AML-193 (cell line): ENCODE measurements at regions not wholly inside any gene's neighbourhood (a gene's known extent, or its start where the extent isn't known, plus 50 kb on each side); places are given as distances from the start of the nearest gene placed in this dataset.
A peak's percentile ranks its signal among the peaks of the same experiment; 100 is the strongest.
"Not testable (repeated sequence)": the region's sequence is repeated elsewhere in the genome, so short reads cannot be mapped to it uniquely, and the experiment has no call there.

Experiments
- DNase-seq, 2 experiments: peaks; one replicate each; lab custom pipeline; 2025; lab: John Stamatoyannopoulos, UW

- DNase-seq: no peak
Measured at GRCh38 chr1:197850918-197851317, 51.5 kb upstream of the C1orf53 start.

DNA sequence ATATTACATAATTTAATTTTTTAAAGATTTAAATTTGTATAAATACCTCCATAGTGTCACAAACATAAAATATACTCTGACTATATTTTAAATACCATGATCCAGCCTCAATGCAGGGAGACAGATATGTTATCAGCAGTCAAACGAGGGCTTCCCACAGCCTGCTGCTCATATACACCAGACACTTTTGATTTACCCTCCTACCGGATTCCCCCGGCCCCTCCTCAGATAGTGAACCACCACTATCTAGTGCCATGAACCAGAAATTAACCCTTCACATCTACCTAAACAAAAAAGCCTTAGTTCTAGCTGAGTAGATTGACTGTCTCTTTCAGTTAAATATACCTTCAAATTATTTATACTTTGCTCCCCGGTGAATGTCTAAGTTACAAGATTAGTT, 52.4 kb upstream of the C1orf53 start:
- DNase-seq: no peak

DNA sequence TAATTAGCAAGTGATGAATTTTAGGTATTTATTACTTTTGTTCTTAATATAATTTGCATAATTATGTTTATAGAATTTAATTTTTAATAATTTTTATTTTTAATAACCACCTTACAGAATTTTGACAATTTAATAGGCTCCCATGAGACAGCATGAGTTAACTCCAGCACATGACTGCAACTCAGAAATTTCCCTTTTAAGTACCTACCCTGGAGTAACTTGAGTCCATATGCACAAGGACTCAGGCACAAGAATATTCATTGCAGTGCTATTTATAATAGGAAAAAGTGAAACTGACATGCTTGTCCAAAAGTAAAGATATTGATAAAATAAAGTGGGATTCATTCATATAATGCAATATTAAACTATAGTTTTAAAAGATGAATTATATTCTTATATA, 54.1 kb upstream of the C1orf53 start:
- no peak for DNase-seq

- no peak for DNase-seq
Measured at GRCh38 chr1:197845886-197846285, 56.5 kb upstream of the C1orf53 start.

- DNase-seq: no peak
Measured at GRCh38 chr1:197844651-197845050, 57.8 kb upstream of the C1orf53 start.

- no peak for DNase-seq
Measured at GRCh38 chr1:197843401-197843800, 59.0 kb upstream of the C1orf53 start.

DNA sequence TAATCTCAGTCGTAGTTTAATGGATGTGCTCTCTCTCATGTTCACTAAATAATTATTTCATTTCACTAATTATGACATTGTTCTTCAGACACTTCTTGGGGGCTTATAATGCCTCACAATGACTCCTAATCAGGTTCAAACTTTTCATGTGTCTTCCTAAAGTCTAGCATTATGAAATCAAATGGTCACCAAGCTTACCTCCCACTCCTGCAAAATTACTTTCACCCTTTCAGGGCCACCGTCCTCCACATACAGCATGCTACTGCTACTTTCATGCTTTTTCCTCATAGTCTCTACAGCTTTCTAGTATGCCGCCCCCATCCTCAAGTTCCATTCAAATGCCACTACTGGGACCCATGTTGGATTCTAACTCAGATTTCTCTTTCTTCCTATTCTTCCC, 59.8 kb upstream of the C1orf53 start:
- no peak for DNase-seq

DNA sequence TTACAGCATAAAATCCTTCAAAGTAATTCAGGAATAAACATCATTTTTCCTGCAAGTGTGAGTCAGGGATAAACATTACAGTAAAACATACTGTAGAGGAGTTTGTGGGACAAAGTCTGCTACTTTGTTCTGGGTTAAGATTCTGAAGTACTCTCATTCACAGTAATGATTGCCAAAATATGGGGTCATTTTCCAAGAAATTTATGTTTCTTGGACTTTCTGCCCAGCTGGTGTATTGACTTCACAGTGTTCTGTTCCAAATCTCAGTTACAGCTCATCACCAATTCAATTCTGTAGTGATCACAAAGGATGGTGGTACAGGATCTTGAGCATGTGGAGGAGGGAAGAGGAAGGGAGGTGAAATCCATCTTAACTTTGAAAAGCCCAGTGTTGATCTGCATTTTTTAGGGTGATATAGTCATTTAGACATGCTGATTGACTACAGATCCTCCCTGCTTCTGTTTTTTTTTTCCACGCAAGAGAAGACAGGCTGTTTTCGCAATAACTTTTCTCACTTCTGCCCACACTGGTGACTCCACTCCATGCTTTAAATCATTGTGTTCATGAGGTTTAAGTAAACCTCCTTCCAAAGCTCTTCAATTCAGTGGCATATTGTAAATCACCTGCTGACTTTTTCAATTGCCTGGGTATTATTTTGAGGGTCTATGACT, 60.4 kb upstream of the C1orf53 start:
- DNase-seq: peak; percentile 55 to 69

DNA sequence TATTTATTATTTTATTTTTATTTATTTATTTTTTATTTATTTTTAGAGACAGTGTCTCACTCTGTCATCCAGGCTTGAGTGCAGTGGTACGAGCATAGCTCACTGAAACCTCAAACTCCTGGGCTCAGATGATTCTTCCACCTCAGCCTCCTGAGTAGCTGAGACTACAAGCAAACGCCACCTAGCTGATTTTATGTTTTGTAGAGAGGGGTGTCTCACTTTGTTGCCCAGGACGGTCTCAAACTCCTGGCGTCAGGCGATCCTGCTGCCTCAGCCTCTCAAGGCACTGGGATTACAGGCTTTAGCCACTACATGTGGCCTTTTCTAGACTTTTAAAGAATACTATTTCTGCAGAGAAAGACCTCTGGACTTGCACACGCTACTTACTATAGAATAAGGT, 61.3 kb upstream of the C1orf53 start:
- DNase-seq: no peak

DNA sequence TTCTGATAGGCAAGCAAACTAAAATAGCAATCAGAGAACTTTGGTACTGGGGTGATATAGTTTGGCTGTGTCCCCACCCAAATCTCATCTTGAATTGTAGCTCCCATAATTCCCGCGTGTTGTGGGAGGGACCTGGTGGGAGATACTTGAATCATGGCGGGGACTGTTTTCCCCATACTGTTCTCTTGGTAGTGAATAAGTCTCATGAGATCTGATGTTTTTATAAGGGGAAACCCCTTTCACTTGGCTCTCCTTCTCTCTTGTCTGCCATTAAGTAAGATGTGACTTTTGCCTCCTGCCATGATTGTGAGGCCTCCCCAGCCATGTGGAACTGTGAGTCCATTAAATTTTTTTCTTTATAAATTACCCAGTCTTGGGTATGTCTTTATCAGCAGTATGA, 62.6 kb upstream of the C1orf53 start:
- not testable (repeated sequence) for DNase-seq

- DNase-seq: peak; percentile 74 to 85
Measured at GRCh38 chr1:197838836-197839235, 63.6 kb upstream of the DENND1B start.

DNA sequence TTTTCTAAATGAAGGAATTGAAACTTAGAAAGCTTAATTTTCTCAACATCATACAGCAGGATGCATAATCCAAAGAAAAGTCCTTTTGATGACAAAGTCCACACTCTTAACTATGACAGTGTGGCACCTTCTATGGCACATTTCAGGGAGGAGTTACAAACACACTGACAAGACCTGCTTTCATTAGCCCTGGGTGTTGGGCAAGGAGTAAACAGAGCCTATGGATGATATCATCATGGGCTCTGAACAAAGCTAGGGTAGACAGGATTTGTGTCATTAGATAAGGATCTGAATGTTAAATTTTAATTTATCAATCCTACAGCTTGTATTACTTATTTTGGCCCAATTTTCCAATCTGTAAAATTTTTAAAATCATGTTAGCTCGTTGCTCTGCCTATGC, 62.6 kb upstream of the DENND1B start:
- no peak for DNase-seq

DNA sequence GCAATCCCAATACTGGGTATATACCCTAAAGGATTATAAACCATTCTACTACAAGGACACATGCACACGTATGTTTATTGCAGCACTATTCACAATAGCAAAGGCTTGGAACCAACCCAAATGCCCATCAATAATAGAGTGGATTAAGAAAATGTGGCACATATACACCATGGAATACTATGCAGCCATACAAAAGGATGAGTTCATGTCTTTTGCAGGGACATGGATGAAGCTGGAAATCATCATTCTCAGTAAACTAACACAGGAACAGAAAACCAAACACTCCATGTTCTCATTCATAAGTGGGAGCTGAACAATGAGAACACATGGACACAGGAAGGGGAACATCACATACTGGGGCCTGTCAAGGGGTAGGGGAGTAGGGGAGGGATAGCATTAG, 61.1 kb upstream of the DENND1B start:
- DNase-seq: not testable (repeated sequence)

- not testable (repeated sequence) for DNase-seq
Measured at GRCh38 chr1:197829011-197829410, 53.7 kb upstream of the DENND1B start.

DNA sequence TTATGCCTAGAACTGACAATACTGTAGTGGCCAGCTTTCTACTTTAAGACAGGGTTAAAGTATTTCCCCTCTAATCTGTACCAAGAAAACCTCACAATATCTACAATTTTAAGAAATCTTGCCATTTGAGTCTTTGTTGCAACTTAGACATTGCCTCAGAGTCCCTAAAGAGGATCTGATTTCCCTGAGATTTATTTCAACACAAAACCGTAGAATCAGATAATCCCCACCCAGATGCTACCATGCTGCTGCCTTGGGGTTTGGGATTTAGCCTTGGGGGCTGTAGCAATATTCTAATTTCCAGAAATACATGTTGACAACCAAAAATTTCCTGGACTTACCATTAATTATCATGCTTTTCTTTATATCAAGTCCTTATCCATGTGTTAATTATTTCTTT, 50.3 kb upstream of the DENND1B start:
- DNase-seq: no peak
